ENCODE measurements at regions not wholly inside any gene's neighbourhood (a gene's known extent, or its start where the extent isn't known, plus 50 kb on each side); places are given as distances from the start of the nearest gene placed in this dataset.

GRCh38 chr3:106425026-106425425, 556.2 kb upstream of the CBLB start:
- no peak for TF ChIP-seq CTCF (IDR thresholded peaks at IDR 0.05; ENCODE audit: low read depth, low read length)
- TF ChIP-seq EZH2phosphoT487 (IDR thresholded peaks at IDR 0.05; ENCODE audit: low read depth): no peak
